IPS DF 19.7 (cell line): ENCODE measurements at regions not wholly inside any gene's neighbourhood (a gene's known extent, or its start where the extent isn't known, plus 50 kb on each side); places are given as distances from the start of the nearest gene placed in this dataset.

Source experiments
- DNase-seq: peaks from one replicate; pipeline ENCODE4 v3.0.0-alpha.2; 2013; ENCODE audit warnings: low read depth, low spot score

GRCh38 chr9:71183251-71183650 lies 61.8 kb upstream of the TRPM3 start:
- no peak for DNase-seq

GRCh38 chr9:71179183-71179582 lies 57.8 kb upstream of the TRPM3 start:
- no peak for DNase-seq

- no peak for DNase-seq
These were observed 56.5 kb upstream of the TRPM3 start for GRCh38 chr9:71177901-71178300.

GRCh38 chr9:71171517-71171916 lies 50.1 kb upstream of the TRPM3 start:
- no peak for DNase-seq
